GM19395 (cell line): ENCODE measurements at regions not wholly inside any gene's neighbourhood (a gene's known extent, or its start where the extent isn't known, plus 50 kb on each side); places are given as distances from the start of the nearest gene placed in this dataset.

Experiments used
- ATAC-seq: cut with Tn5 transposase; IDR thresholded peaks from one replicate; pipeline ENCODE4 v1.9.1; 2021; ENCODE audit warnings: mild to moderate bottlenecking, moderate library complexity; ENCODE audit not compliant: unreplicated experiment

- no peak for ATAC-seq
Measured at GRCh38 chr13:85247780-85248179, 551.4 kb downstream of the SLITRK6 start.

GRCh38 chr13:85243831-85244230 lies 555.4 kb downstream of the SLITRK6 start:
- no peak for ATAC-seq

- no peak for ATAC-seq
Measured at GRCh38 chr13:85241060-85241459, 558.2 kb downstream of the SLITRK6 start.

DNA sequence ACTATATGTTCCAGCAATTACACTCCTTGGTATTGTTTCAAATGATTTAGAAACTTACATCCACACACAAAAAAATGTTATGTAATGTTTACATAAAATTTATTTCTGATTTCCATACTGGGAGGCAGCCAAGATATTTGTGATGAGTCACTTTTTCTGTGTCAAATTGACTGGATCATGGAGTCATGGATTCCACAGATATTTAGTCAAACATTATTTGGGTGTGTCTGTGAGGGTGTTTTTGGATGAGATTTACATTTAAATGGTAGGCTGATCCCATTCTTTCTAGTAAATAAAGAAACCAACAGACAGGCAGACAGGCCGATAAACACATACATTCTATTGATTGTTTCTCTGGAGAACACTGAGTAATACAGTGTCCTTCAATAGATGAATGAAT lies 562.8 kb downstream of the SLITRK6 start:
- ATAC-seq: no peak

DNA sequence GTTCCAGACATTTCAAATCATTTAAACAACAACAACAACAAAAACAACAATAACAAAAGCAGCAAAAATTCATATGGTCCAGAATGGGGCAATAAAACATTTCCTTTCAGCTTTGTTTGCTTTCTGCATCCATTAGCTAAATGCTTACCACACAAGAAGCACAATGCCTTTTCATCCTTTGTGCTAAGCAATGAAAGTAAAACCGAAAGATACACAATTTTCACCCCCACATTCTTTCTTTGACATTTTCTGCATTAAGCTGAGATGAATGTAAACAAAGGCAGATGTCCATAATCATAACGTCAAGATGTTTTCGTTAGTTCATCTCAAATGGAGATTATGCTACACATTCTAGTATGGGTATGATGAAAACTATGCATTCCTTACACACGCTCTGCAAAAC lies 568.5 kb downstream of the SLITRK6 start:
- ATAC-seq: no peak

GRCh38 chr13:85228692-85229091 lies 570.5 kb downstream of the SLITRK6 start:
- ATAC-seq: no peak

GRCh38 chr13:85223883-85224656 lies 575.1 kb downstream of the SLITRK6 start:
- no peak for ATAC-seq

DNA sequence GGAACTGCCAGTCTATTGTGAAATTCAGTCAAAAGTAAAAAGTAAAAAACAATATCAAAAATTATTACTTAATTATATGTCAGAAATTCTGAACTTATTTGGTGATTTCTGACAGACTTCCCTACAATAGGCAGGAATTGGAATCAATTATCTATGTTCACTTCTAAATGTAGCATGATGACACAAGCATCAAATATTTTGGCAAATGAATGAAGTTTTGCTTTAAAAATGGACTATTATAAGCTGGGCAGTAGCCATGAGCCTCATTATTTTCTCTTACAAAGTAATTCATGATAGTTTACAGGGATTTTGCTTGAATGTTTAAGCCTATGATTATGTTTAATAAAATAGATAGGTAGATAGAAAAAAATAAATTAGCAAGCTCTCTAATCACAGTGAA lies 582.6 kb downstream of the SLITRK6 start:
- no peak for ATAC-seq

- no peak for ATAC-seq
Measured at GRCh38 chr13:85212692-85213091, 586.5 kb downstream of the SLITRK6 start.

- no peak for ATAC-seq
Measured at GRCh38 chr13:85204668-85205344, 594.4 kb downstream of the SLITRK6 start.

- no peak for ATAC-seq
Measured at GRCh38 chr13:85197431-85197830, 601.8 kb downstream of the SLITRK6 start.

- no peak for ATAC-seq
Measured at GRCh38 chr13:85194482-85194881, 604.7 kb downstream of the SLITRK6 start.

DNA sequence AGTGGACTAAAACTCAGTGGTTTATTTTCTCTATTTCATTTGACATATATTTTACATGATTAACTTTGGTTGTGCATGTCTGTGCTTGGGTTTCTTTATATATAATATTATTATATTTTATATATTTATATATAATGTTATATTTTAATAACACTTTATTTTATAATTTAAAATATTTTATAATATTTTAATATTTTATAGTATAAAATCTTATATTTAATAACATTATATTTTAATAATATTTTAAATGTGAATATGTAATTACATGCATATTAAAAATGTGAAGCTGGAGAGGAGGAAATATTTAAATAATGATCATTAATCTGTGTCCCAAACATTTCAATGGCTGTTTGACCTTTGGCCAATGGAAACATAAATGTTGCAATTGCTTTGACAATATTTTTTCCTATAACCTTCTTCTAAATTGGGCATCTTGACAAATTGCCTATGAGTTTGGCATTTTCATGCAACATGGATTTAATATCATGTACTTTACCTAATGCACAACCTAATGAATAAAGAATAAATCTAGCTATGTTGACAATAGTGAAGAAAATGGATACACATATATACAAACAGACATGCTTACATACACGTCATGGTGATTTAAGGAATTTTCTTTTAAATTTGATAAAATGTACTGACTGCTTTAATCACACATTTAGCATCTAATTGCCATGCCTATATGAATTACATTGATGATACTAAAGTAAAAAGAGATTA lies 607.1 kb downstream of the SLITRK6 start:
- ATAC-seq: no peak

- ATAC-seq: no peak
Measured at GRCh38 chr13:85186356-85187045, 612.7 kb downstream of the SLITRK6 start.

DNA sequence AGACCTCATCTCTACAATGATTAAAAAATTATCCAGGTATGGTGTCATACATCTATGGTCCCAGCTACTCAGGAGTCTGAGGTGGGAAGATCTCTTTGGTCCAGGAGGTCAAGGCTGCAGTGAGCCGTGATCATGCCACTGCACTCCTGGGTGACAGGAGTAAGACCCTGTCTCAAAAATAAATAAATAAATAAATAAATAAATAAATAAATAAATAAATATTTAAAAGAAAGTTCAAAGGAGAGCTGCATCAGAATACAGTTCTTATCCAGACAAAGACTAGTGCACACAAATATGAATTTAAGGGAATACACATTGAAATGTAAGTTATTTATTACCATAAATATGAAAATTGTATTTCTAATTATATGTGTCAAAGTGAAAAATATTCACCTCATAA lies 624.9 kb downstream of the SLITRK6 start:
- no peak for ATAC-seq

- ATAC-seq: no peak
Measured at GRCh38 chr13:85170372-85170771, 628.8 kb downstream of the SLITRK6 start.

GRCh38 chr13:85166891-85167290 lies 632.3 kb downstream of the SLITRK6 start:
- ATAC-seq: no peak

- no peak for ATAC-seq
Measured at GRCh38 chr13:85163063-85163462, 636.2 kb downstream of the SLITRK6 start.

GRCh38 chr13:85148009-85148408 lies 651.2 kb downstream of the SLITRK6 start:
- no peak for ATAC-seq

DNA sequence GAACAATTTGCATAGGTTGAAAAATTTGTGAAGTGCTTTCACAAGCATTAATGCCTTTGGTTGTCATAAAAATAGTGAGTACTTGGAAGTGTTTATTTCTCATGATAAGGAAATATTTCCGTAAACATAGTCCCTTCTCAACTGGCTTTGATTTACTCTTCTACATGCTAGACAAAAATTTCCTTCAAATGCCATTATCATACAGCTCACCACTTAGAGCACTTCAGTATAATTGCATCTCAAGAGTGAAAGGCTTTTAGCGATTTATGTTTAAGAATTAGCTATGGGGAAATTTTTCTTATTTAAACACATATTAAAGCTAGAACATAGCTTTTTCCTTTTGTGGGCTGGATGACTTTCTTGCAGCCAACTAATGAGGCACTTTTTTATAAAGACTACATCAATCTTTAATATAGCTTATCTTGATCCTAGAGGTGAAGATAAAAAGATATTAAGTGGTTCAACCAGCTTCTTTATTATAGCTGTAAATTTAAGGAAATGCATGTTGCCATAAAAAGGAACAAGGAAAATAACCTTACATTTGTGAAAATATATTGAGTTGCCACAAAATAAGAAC lies 656.8 kb downstream of the SLITRK6 start:
- ATAC-seq: no peak

DNA sequence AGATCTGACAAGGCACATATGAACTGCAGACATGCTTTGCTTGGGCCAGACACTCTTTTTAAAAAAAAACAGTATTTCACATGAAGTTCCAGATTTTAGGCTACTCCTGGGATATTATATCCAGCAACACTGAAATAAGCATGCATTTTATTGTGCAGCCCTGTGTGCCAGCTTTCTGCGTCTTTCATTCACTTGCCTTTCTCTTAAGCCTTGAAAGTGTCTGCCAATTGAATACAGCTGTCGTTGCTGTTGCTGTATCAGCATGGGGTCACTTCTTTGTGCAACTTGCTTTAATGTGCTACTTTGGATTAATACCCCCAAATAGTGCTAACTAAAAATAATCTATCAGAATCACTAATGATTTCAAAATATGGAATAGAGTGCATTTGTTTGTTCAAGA lies 657.8 kb downstream of the SLITRK6 start:
- ATAC-seq: no peak
